GM21423 (cell line): ENCODE measurements at regions not wholly inside any gene's neighbourhood (a gene's known extent, or its start where the extent isn't known, plus 50 kb on each side); places are given as distances from the start of the nearest gene placed in this dataset.
A peak's percentile ranks its signal among the peaks of the same experiment; 100 is the strongest.

Experiments used
- ATAC-seq: cut with Tn5 transposase; IDR thresholded peaks from one replicate; pipeline ENCODE4 v1.9.1; 2021; ENCODE audit warnings: mild to moderate bottlenecking, moderate library complexity; ENCODE audit not compliant: unreplicated experiment

- ATAC-seq: no peak
Measured at GRCh38 chr9:103899866-103900265, 194.2 kb upstream of the SMC2 start.

GRCh38 chr9:103900466-103900865, 193.6 kb upstream of the SMC2 start:
- ATAC-seq: no peak

- no peak for ATAC-seq
Measured at GRCh38 chr9:103902263-103902662, 191.8 kb upstream of the SMC2 start.

GRCh38 chr9:103904242-103904641, 189.9 kb upstream of the SMC2 start:
- no peak for ATAC-seq

GRCh38 chr9:103913899-103914298, 180.2 kb upstream of the SMC2 start:
- ATAC-seq: no peak

GRCh38 chr9:103919605-103920209, 174.4 kb upstream of the SMC2 start:
- ATAC-seq: no peak

- ATAC-seq: no peak
Measured at GRCh38 chr9:103928442-103928841, 165.7 kb upstream of the SMC2 start.

GRCh38 chr9:103941104-103941503, 153.0 kb upstream of the SMC2 start:
- ATAC-seq: no peak

- ATAC-seq: no peak
Measured at GRCh38 chr9:103942200-103942599, 151.9 kb upstream of the SMC2 start.

GRCh38 chr9:103942651-103943050, 151.5 kb upstream of the SMC2 start:
- ATAC-seq: no peak

GRCh38 chr9:103949096-103949495, 145.0 kb upstream of the SMC2 start:
- no peak for ATAC-seq

GRCh38 chr9:103977163-103977562, 116.9 kb upstream of the SMC2 start:
- ATAC-seq: no peak

GRCh38 chr9:103978396-103978795, 115.7 kb upstream of the SMC2 start:
- ATAC-seq: no peak

GRCh38 chr9:103981912-103982311, 112.2 kb upstream of the SMC2 start:
- no peak for ATAC-seq

- ATAC-seq: no peak
Measured at GRCh38 chr9:103985077-103985476, 109.0 kb upstream of the SMC2 start.

GRCh38 chr9:103988821-103989220, 105.3 kb upstream of the SMC2 start:
- no peak for ATAC-seq

- ATAC-seq: no peak
Measured at GRCh38 chr9:103990311-103990710, 103.8 kb upstream of the SMC2 start.

GRCh38 chr9:103991001-103991400, 103.1 kb upstream of the SMC2 start:
- no peak for ATAC-seq

- peak; percentile 56 for ATAC-seq
Measured at GRCh38 chr9:103991698-103992097, 102.4 kb upstream of the SMC2 start.

- ATAC-seq: no peak
Measured at GRCh38 chr9:103992938-103993579, 101.0 kb upstream of the SMC2 start.

- ATAC-seq: no peak
Measured at GRCh38 chr9:103997856-103998370, 96.2 kb upstream of the SMC2 start.

GRCh38 chr9:103999375-104000062, 94.6 kb upstream of the SMC2 start:
- ATAC-seq: no peak
